Mesothelial cell of epicardium (in vitro differentiated cells): ENCODE measurements at regions not wholly inside any gene's neighbourhood (a gene's known extent, or its start where the extent isn't known, plus 50 kb on each side); places are given as distances from the start of the nearest gene placed in this dataset.

Experiments used
- DNase-seq, 2 experiments: peaks; one replicate each; pipeline ENCODE4 v3.0.0; 2021; ENCODE audit warnings: low spot score in 2 of 2; ENCODE audit not compliant: unreplicated experiment in 2 of 2
- H3K27ac Mint-ChIP-seq: 2 replicates; pipeline ENCODE4 v1.8.0; 2021; ENCODE audit warnings: mixed read lengths
- H3K27me3 Mint-ChIP-seq: 2 replicates; pipeline ENCODE4 v1.8.0; 2021; ENCODE audit warnings: low read depth, mixed read lengths
- H3K36me3 Mint-ChIP-seq: 2 replicates; pipeline ENCODE4 v1.8.0; 2021; ENCODE audit warnings: mixed read lengths
- H3K4me1 Mint-ChIP-seq: 2 replicates; pipeline ENCODE4 v1.8.0; 2021; ENCODE audit warnings: mixed read lengths
- H3K4me3 Mint-ChIP-seq: 2 replicates; pipeline ENCODE4 v1.8.0; 2021; ENCODE audit warnings: mild to moderate bottlenecking, moderate library complexity, mixed read lengths
- H3K9me3 Mint-ChIP-seq: 2 replicates; pipeline ENCODE4 v1.8.0; 2021; ENCODE audit warnings: mixed read lengths
- TF ChIP-seq, protein P1 (sequence below): fragments of 200-600 bp; sonication (generic); IDR thresholded peaks from one replicate; pipeline ENCODE4 v1.5.0; 2021; ENCODE audit warnings: antibody characterized with exemption; ENCODE audit not compliant: unreplicated experiment

DNA sequence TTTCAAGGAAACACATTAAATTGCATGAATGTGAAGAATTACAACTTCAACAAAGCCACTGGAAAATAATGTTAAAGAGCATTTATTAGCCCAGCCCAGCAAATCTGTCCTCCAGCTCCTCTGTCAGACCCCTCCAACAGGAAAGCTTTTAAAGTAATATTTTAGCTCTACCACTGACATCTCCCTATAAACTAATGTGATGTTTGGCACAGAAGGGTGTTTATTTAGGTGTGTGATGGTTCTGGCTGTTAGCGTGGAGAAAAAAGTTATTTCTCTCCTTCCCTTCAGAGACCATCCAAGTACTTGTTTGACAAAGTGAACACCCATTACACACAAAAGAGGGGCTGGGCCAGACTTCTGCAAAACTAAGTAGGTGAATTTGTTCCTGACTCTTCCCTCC lies 111.9 kb upstream of the TARS1 start:
- H3K36me3 Mint-ChIP-seq, result no peaks in the 10 kb centered on the region
- no peak for DNase-seq
- H3K9me3 Mint-ChIP-seq, result no peaks in the 10 kb centered on the region
- TF ChIP-seq, protein P1, sequence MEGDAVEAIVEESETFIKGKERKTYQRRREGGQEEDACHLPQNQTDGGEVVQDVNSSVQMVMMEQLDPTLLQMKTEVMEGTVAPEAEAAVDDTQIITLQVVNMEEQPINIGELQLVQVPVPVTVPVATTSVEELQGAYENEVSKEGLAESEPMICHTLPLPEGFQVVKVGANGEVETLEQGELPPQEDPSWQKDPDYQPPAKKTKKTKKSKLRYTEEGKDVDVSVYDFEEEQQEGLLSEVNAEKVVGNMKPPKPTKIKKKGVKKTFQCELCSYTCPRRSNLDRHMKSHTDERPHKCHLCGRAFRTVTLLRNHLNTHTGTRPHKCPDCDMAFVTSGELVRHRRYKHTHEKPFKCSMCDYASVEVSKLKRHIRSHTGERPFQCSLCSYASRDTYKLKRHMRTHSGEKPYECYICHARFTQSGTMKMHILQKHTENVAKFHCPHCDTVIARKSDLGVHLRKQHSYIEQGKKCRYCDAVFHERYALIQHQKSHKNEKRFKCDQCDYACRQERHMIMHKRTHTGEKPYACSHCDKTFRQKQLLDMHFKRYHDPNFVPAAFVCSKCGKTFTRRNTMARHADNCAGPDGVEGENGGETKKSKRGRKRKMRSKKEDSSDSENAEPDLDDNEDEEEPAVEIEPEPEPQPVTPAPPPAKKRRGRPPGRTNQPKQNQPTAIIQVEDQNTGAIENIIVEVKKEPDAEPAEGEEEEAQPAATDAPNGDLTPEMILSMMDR, result no peak
- peaks cover 2% of the 10 kb centered on the region for H3K27me3 Mint-ChIP-seq
- no peak overlapping the region for H3K27ac Mint-ChIP-seq
- H3K4me1 Mint-ChIP-seq, result peaks cover 17% of the 10 kb centered on the region
- no peak overlapping the region for H3K4me3 Mint-ChIP-seq

DNA sequence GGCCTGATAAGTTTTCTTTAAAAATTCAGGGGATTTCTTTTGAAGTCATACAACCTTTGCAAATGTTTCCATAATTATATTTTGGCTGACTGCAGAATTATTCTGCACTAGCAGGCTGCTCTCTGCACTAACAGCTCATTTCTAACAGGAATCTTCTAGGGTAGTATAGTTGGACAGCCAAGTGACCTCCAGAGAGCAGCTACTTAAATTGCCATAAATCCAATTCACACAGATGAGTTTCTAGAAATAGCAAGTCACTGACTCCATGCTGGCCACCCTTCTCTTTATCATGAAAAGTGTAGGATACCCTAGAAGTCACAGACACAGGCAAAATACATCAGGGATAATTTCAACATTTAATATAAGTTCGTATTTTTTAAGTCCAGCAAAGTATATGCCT lies 110.9 kb upstream of the TARS1 start:
- Mint-ChIP-seq H3K27ac (no peak overlapping the region), H3K36me3 (no peaks in the 10 kb centered on the region)
- TF ChIP-seq, protein P1, result no peak

GRCh38 chr5:33330426-33330825 lies 110.3 kb upstream of the TARS1 start:
- Mint-ChIP-seq H3K36me3 (no peaks in the 10 kb centered on the region), H3K27me3 (peaks cover 2% of the 10 kb centered on the region), H3K27ac (no peak overlapping the region), H3K4me3 (no peak overlapping the region), H3K4me1 (peaks cover 14% of the 10 kb centered on the region), H3K9me3 (no peaks in the 10 kb centered on the region)
- TF ChIP-seq, protein P1, result no peak
- DNase-seq, result no peak

More for the DNA sequence above, 110.9 kb upstream of the TARS1 start:
- no peak for DNase-seq
- Mint-ChIP-seq H3K9me3 (no peaks in the 10 kb centered on the region), H3K27me3 (peaks cover 2% of the 10 kb centered on the region), H3K4me3 (no peak overlapping the region), H3K4me1 (peaks cover 14% of the 10 kb centered on the region)

DNA sequence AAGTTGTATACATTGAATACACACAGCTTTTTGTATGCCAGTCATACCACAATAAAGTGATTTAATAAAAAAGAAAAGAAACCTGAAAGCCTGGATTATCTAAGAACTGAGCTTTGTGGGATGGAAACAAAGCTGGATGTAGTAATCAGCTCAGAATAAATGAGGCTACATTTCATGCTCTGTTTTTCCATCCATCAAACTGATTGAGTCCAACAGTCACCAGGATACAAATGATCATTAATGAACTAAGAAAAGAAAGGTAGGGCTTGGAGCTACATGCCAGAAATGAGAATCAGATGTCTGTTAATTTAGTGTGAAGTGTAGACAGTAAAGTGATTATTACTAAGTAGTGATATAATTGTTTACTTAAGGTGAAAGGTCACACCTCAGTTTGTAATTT lies 109.8 kb upstream of the TARS1 start:
- Mint-ChIP-seq H3K27ac (no peak overlapping the region), H3K27me3 (peaks cover 2% of the 10 kb centered on the region), H3K4me1 (peaks cover 14% of the 10 kb centered on the region), H3K36me3 (no peaks in the 10 kb centered on the region), H3K9me3 (no peaks in the 10 kb centered on the region), H3K4me3 (no peak overlapping the region)
- no peak for DNase-seq
- TF ChIP-seq, protein P1, result no peak

- Mint-ChIP-seq H3K9me3 (no peaks in the 10 kb centered on the region), H3K27ac (no peak overlapping the region), H3K27me3 (peaks cover 2% of the 10 kb centered on the region), H3K4me3 (no peak overlapping the region), H3K4me1 (peaks cover 19% of the 10 kb centered on the region), H3K36me3 (no peaks in the 10 kb centered on the region)
- DNase-seq, result no peak
- TF ChIP-seq, protein P1, result no peak
Measured at GRCh38 chr5:33332804-33333203, 108.0 kb upstream of the TARS1 start.

DNA sequence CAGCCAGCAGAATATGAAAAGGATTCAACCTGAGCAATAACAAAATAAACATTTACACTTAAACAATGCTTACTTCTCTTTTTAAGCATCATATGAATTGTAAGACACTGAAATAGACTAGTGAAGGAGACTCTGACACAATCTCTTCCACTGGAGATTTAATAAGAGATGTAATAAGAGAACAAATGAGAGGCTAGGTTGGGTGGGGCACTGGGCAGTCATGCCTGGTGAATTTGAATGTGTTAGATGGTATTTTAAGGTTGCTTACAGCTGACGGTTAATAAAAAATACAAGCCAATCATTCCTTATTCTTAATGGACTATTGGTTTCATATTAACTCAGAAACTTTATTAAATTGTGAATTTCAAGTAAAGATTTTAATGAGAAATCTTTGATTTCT lies 105.9 kb upstream of the TARS1 start:
- no peak overlapping the region for H3K27ac Mint-ChIP-seq
- DNase-seq, result no peak
- peaks cover 4% of the 10 kb centered on the region for H3K27me3 Mint-ChIP-seq
- H3K4me3 Mint-ChIP-seq, result no peak overlapping the region
- TF ChIP-seq, protein P1, result no peak
- no peaks in the 10 kb centered on the region for H3K9me3 Mint-ChIP-seq
- H3K36me3 Mint-ChIP-seq, result no peaks in the 10 kb centered on the region
- peaks cover 19% of the 10 kb centered on the region for H3K4me1 Mint-ChIP-seq
